OCI-LY7 (cell line): ENCODE measurements at regions not wholly inside any gene's neighbourhood (a gene's known extent, or its start where the extent isn't known, plus 50 kb on each side); places are given as distances from the start of the nearest gene placed in this dataset.

Experiments used
- BruUV-seq: library from RNA; stranded (reverse); fragments of 400-500 nt; replicated peaks from 2 replicates; lab custom pipeline; 2021; lab: Mats Ljungman, UMichigan
- CTCF ChIA-PET: fragments of 300-600 bp; sonication (Branson Sonifier 250); formaldehyde crosslinking; loops from one replicate; lab custom pipeline; 2022; ENCODE audit warnings: antibody characterized with exemption; ENCODE audit not compliant: unreplicated experiment; lab: Charles Lee
- POLR2A ChIA-PET: fragments of 300-600 bp; sonication (Branson Sonifier 250); formaldehyde crosslinking; loops from one replicate; lab custom pipeline; 2022; ENCODE audit warnings: antibody characterized with exemption; lab: Charles Lee
- DNase-seq: peaks from one replicate; pipeline ENCODE4 v3.0.0-alpha.2; 2015; ENCODE audit warnings: low spot score
- H2AFZ ChIP-seq: fragments of 200-600 bp; sonication (generic), shearing (Covaris generic); 2 replicates; pipeline ENCODE4 v1.6.1; 2014; ENCODE audit warnings: mild to moderate bottlenecking, antibody characterized with exemption, low read length, moderate library complexity
- H3K27ac ChIP-seq: fragments of 200-600 bp; sonication (generic); 2 replicates; pipeline ENCODE4 v1.5.1; 2014; ENCODE audit warnings: mixed run types, low read depth, mild to moderate bottlenecking, moderate library complexity, low read length, inconsistent platforms; ENCODE audit not compliant: poor library complexity, severe bottlenecking
- H3K36me3 ChIP-seq: fragments of 200-600 bp; sonication (generic); 2 replicates; pipeline ENCODE4 v1.6.1; 2014; ENCODE audit warnings: mild to moderate bottlenecking, antibody characterized with exemption, low read length, moderate library complexity, mixed read lengths; ENCODE audit not compliant: insufficient read depth
- H3K4me1 ChIP-seq: fragments of 200-600 bp; sonication (generic); 2 replicates; pipeline ENCODE4 v1.5.1; 2014; ENCODE audit warnings: mild to moderate bottlenecking, low read length; ENCODE audit not compliant: insufficient read depth, poor library complexity, severe bottlenecking
- H3K4me2 ChIP-seq: fragments of 200-600 bp; sonication (generic); 2 replicates; pipeline ENCODE4 v1.6.1; 2014; ENCODE audit warnings: mild to moderate bottlenecking, low read length
- H3K4me3 ChIP-seq: fragments of 200-600 bp; sonication (generic); 2 replicates; pipeline ENCODE4 v1.5.1; 2014; ENCODE audit warnings: mild to moderate bottlenecking, low read depth, low read length; ENCODE audit not compliant: poor library complexity, severe bottlenecking
- H3K79me2 ChIP-seq: fragments of 200-600 bp; sonication (generic); 2 replicates; pipeline ENCODE4 v1.6.1; 2016; ENCODE audit warnings: low read depth, mild to moderate bottlenecking, low read length, moderate library complexity, mixed read lengths; ENCODE audit not compliant: insufficient read depth
- H3K9me2 ChIP-seq: fragments of 200-600 bp; sonication (generic); 2 replicates; pipeline ENCODE4 v1.6.1; 2016; ENCODE audit warnings: mild to moderate bottlenecking, low read length, mixed read lengths; ENCODE audit not compliant: insufficient read depth
- H3K9me3 ChIP-seq: fragments of 200-600 bp; sonication (generic); 2 replicates; pipeline ENCODE4 v1.6.1; 2014; ENCODE audit warnings: mild to moderate bottlenecking, mixed run types, low read length, mixed read lengths
- H4K20me1 ChIP-seq: fragments of 200-600 bp; sonication (generic); 2 replicates; pipeline ENCODE4 v1.6.1; 2014; ENCODE audit warnings: mild to moderate bottlenecking, antibody characterized with exemption, low read length, moderate library complexity, mixed read lengths; ENCODE audit not compliant: insufficient read depth
- EZH2phosphoT487 ChIP-seq: fragments of 200-600 bp; sonication (generic); IDR thresholded peaks from 2 replicates; pipeline ENCODE4 v1.6.1; 2018; ENCODE audit warnings: low read depth, borderline replicate concordance, mild to moderate bottlenecking, mixed run types, antibody characterized with exemption, low read length, moderate library complexity, mixed read lengths
- intact Hi-C: fragments of 100-400 bp; cut with micrococcal nuclease; formaldehyde crosslinking; loops from one replicate; pipeline ENCODE4 v1.10.0; 2022; ENCODE audit not compliant: unreplicated experiment
- TF ChIP-seq, protein P1 (sequence below): fragments of 200-600 bp; sonication (generic); conservative IDR thresholded peaks from 2 replicates; pipeline ENCODE4 v1.5.1; 2014; ENCODE audit warnings: mild to moderate bottlenecking, antibody characterized with exemption, low read length, moderate library complexity, mixed read lengths

DNA sequence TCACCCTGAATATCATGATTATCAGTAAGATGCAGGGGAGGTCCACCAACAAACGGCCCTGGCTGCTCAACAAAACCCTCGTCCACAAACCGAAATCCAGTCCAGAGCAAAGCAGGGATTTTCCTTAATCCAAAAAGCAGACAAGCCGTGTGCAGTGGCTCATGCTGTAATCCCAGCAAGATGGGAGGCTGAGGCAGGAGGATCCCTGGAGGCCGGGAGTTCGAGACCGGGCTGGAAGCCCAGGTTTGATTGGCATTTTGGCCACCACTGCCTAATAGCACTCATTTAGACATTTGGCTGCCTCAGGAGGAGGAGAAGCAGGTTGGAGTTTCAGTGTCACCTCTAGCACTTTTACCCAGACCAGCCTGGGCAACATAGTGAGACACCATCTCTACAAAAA lies 562.0 kb upstream of the AUTS2 start:
- BruUV-seq: no TSS peak
- Histone ChIP-seq H3K9me2 (no peaks in the 10 kb centered on the region), H3K4me1 (no peaks in the 10 kb centered on the region), H3K27ac (no peak overlapping the region), H3K36me3 (no peaks in the 10 kb centered on the region), H2AFZ (no peak overlapping the region), H3K4me2 (no peak overlapping the region), H3K9me3 (no peaks in the 10 kb centered on the region), H3K79me2 (no peaks in the 10 kb centered on the region), H3K4me3 (no peak overlapping the region), H4K20me1 (no peaks in the 10 kb centered on the region)
- intact Hi-C loops: no loop called here
- TF ChIP-seq, protein P1, sequence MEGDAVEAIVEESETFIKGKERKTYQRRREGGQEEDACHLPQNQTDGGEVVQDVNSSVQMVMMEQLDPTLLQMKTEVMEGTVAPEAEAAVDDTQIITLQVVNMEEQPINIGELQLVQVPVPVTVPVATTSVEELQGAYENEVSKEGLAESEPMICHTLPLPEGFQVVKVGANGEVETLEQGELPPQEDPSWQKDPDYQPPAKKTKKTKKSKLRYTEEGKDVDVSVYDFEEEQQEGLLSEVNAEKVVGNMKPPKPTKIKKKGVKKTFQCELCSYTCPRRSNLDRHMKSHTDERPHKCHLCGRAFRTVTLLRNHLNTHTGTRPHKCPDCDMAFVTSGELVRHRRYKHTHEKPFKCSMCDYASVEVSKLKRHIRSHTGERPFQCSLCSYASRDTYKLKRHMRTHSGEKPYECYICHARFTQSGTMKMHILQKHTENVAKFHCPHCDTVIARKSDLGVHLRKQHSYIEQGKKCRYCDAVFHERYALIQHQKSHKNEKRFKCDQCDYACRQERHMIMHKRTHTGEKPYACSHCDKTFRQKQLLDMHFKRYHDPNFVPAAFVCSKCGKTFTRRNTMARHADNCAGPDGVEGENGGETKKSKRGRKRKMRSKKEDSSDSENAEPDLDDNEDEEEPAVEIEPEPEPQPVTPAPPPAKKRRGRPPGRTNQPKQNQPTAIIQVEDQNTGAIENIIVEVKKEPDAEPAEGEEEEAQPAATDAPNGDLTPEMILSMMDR: no peak
- TF ChIP-seq EZH2phosphoT487: no peak
- POLR2A ChIA-PET: no interaction called here
- DNase-seq: no peak
- CTCF ChIA-PET: no interaction called here

DNA sequence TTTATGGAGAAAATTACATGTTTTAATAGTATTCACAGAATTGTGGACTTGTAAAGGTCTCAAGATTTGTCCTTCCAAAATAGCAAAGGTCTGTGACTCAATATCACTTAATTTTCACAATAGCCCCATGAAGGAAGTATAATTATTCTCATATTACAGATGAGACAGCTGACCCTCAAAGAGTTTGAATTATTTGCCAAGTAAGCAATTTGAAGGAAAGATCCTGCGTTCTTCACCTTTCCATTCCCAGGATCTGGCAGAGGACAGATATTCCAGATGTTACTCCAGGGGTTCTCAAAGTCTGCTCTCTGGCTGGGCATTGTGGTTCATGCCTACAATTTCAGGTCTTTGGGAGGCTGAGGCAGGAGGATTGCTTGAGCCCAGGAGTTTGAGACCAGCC lies 559.4 kb upstream of the AUTS2 start:
- POLR2A ChIA-PET: no interaction called here
- no TSS peak for BruUV-seq
- TF ChIP-seq, protein P1: no peak
- TF ChIP-seq EZH2phosphoT487: no peak

DNA sequence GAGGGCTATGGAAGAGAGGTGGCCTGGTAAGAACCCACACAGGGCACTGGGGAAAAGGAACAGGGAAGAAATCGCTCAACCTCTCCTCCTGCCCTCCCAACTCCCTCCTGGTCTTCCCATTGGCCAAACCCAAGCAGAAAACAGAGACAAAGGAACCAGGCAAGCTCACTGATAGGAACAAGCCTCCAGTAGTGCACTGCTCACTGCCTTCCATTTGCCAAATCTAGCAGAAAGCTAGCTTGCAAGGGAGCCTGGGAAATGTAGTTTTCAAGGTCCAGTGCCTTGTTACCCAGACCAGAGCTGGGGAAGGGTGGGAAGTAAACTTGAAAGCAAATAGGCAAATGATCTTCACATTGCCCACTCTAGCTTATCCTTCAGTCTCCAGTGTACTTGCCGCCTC lies 556.1 kb upstream of the AUTS2 start:
- no peaks in the 10 kb centered on the region for H4K20me1 ChIP-seq
- no peak overlapping the region for H3K27ac ChIP-seq
- no TSS peak for BruUV-seq
- POLR2A ChIA-PET: no interaction called here
- H3K36me3 ChIP-seq: no peaks in the 10 kb centered on the region
- no peaks in the 10 kb centered on the region for H3K9me2 ChIP-seq
- H2AFZ ChIP-seq: no peak overlapping the region
- TF ChIP-seq EZH2phosphoT487: no peak
- TF ChIP-seq, protein P1: no peak
- no peak for DNase-seq
- H3K4me3 ChIP-seq: no peak overlapping the region
- no peaks in the 10 kb centered on the region for H3K79me2 ChIP-seq
- no peaks in the 10 kb centered on the region for H3K9me3 ChIP-seq
- H3K4me2 ChIP-seq: no peak overlapping the region
- H3K4me1 ChIP-seq: no peaks in the 10 kb centered on the region
- CTCF ChIA-PET: no interaction called here
- intact Hi-C loops: no loop called here

More for the DNA sequence above, 559.4 kb upstream of the AUTS2 start:
- Histone ChIP-seq H3K9me3 (no peaks in the 10 kb centered on the region), H3K4me2 (no peak overlapping the region), H4K20me1 (no peaks in the 10 kb centered on the region), H3K9me2 (no peaks in the 10 kb centered on the region), H3K4me1 (no peaks in the 10 kb centered on the region), H2AFZ (no peak overlapping the region), H3K36me3 (no peaks in the 10 kb centered on the region), H3K79me2 (no peaks in the 10 kb centered on the region), H3K4me3 (no peak overlapping the region), H3K27ac (no peak overlapping the region)
- intact Hi-C loops: no loop called here
- CTCF ChIA-PET: no interaction called here
- no peak for DNase-seq
